ENCODE measurements at regions not wholly inside any gene's neighbourhood (a gene's known extent, or its start where the extent isn't known, plus 50 kb on each side); places are given as distances from the start of the nearest gene placed in this dataset.

DNA sequence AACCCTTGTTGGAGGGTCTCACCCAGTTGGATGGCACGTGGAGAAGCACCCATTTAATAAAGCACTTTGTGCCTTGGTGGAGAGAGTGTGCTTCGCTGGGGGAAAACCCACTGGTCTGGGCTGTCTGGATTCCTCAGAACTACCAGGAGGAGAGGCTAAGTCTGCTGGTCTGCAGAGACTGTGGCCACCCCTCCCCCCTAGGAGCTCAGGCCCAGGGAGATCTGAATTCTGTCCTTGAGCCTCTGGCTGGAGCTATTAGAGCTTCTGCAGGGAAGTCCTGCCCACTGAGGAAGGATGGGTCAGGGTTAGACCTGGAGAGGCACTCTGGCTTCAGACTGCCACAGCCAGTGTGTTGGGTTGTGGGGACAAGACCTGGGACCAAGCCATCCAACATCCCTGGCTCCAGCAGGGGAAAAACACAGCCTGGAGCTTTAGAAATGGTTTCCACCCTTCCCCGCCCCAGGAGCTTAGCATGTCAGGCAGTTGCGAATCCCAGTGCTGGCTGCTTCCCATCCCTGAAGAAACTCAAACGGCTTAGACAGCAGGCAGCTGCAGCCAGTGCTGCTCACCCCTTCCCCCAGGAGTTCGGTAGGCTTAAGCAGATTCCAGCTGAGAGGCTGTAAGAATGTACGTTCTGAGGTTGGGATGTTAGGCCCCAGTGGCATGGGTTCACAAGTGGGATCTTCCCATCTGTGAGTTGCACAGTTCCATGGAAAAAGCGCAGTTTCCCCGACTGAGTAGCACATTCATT is 288.3 kb downstream of the TGFB2 start:
- peak; percentile 36 for DNase-seq
- intact Hi-C loops (cut with micrococcal nuclease): no loop called here
- Histone ChIP-seq H3K4me1 (no peaks in the 10 kb centered on the region), H3K27me3 (ENCODE audit: low read depth) (no peaks in the 10 kb centered on the region), H3K4me3 (no peak overlapping the region), H3K36me3 (no peaks in the 10 kb centered on the region), H3K27ac (replicated peaks) (no peak overlapping the region), H3K9me3 (replicated peaks) (peaks cover 35% of the 10 kb centered on the region)
- TF ChIP-seq, protein P1, sequence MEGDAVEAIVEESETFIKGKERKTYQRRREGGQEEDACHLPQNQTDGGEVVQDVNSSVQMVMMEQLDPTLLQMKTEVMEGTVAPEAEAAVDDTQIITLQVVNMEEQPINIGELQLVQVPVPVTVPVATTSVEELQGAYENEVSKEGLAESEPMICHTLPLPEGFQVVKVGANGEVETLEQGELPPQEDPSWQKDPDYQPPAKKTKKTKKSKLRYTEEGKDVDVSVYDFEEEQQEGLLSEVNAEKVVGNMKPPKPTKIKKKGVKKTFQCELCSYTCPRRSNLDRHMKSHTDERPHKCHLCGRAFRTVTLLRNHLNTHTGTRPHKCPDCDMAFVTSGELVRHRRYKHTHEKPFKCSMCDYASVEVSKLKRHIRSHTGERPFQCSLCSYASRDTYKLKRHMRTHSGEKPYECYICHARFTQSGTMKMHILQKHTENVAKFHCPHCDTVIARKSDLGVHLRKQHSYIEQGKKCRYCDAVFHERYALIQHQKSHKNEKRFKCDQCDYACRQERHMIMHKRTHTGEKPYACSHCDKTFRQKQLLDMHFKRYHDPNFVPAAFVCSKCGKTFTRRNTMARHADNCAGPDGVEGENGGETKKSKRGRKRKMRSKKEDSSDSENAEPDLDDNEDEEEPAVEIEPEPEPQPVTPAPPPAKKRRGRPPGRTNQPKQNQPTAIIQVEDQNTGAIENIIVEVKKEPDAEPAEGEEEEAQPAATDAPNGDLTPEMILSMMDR (IDR thresholded peaks at IDR 0.05; ENCODE audit: borderline replicate concordance): no peak

DNA sequence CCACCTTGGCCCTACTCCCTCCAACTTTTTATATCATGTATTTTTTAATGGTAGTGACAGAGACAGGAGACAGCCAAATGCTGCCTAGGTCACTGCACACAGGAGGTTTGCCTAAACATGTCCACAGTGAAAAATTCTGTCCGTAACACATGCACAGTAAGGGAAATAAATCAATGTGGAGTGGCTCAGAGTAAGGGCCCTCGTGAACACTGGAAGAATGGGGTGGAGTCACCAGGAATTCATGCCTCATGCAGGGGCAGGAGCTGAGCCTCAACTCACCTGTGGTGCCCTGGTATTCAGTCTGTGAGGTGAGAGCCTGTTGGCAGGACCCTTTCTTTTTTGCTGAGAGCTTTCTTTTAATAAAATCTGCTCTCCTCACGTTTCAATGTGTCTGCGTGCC is 289.1 kb downstream of the TGFB2 start:
- Histone ChIP-seq H3K36me3 (no peaks in the 10 kb centered on the region), H3K9me3 (replicated peaks) (peaks cover 27% of the 10 kb centered on the region), H3K27me3 (ENCODE audit: low read depth) (no peaks in the 10 kb centered on the region), H3K4me1 (no peaks in the 10 kb centered on the region), H3K27ac (replicated peaks) (no peak overlapping the region), H3K4me3 (no peak overlapping the region)
- TF ChIP-seq, protein P1 (IDR thresholded peaks at IDR 0.05; ENCODE audit: borderline replicate concordance): no peak
- no peak for DNase-seq
- intact Hi-C loops (cut with micrococcal nuclease): no loop called here

DNA sequence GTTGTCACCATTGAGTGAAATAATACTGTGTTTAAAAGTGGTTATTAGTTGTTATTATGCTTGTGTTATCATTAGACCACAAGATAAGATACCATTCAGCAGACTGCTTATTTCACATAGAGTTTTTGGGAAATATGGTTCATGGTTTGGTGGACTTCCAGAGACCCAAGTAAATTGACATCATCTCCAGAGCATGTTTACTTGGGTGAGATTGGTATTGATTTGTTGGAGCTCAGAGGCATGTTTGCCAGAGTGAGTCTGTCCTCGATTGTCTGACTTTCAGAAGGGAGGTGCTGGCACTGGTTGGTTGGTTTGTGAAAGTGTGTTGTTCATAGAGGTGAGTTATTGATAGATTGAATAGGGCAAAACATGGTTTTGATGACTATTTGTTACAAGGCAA is 291.4 kb downstream of the TGFB2 start:
- peaks cover 3% of the 10 kb centered on the region for H3K9me3 ChIP-seq (replicated peaks)
- no peaks in the 10 kb centered on the region for H3K36me3 ChIP-seq
- no peaks in the 10 kb centered on the region for H3K4me1 ChIP-seq
- TF ChIP-seq, protein P1 (IDR thresholded peaks at IDR 0.05; ENCODE audit: borderline replicate concordance): no peak
- intact Hi-C loops (cut with micrococcal nuclease): no loop called here
- no peak overlapping the region for H3K4me3 ChIP-seq
- DNase-seq: no peak
- H3K27me3 ChIP-seq (ENCODE audit: low read depth): no peaks in the 10 kb centered on the region
- H3K27ac ChIP-seq (replicated peaks): no peak overlapping the region

DNA sequence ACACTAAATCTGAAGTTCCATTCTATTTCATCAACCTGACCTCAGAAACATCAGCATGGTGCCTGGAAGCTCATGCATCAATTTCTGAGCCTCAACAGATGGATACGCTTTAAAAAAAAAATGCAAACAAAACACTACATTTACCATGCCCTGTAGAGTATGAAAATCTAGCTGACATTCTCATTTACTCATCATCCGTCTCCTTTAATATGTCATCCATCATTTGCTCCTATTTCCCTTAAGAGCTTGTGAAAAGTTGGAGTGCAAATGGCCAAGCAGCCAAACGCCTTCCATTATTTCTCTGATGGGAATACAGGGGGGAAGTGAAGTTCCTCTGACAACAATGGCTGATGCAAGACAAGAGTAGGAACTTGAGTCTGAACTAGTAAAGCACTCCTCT is 295.0 kb downstream of the TGFB2 start:
- Histone ChIP-seq H3K4me1 (no peaks in the 10 kb centered on the region), H3K36me3 (no peaks in the 10 kb centered on the region), H3K9me3 (replicated peaks) (no peaks in the 10 kb centered on the region), H3K27ac (replicated peaks) (no peak overlapping the region), H3K4me3 (no peak overlapping the region), H3K27me3 (ENCODE audit: low read depth) (no peaks in the 10 kb centered on the region)
- intact Hi-C loops (cut with micrococcal nuclease): no loop called here
- TF ChIP-seq, protein P1 (IDR thresholded peaks at IDR 0.05; ENCODE audit: borderline replicate concordance): no peak
- DNase-seq: no peak

DNA sequence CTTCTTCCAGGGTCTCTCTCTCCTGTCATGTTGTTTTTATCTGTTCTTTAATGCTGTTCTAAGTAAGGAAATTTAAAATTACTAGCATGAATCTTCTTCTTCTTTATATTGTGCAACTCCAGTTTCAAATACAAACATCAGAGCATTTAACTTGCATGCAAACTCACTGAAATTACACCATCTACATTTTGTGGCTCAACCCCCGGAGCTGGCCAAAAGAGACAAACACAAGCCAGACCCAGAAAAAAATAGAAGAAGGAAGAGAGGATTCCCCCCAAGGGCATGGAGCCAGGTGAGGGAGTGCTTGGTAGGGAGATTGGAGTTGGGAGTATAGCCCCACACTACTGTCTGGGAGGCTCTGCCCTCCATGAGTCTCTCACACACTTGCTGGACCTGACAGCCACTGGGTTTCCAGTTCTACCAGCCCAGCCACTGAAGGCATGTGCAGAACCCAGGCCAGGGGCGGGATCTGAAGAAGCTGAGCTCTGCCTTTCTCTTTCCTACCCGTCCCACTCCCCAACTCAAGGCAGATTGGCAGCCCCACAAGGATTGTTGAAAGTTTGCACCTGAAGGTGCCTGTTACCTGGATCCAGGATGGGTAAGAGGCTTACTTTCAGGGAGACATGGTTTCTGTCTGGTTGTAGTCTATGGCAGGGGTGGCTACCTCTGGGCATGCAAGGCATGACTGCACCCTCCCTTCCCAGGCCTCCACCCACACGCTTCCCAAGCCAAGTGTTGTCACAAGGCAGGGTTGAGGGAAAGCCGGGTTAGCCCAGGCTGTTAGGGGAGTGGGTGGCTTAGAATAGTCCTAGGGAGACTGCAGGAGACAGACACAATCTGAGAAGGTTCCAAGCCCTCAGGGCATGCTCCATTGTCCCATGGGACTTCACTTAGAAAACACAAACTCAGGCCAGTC is 297.2 kb downstream of the TGFB2 start:
- TF ChIP-seq, protein P1 (IDR thresholded peaks at IDR 0.05; ENCODE audit: borderline replicate concordance): no peak
- H3K4me1 ChIP-seq: no peaks in the 10 kb centered on the region
- no peaks in the 10 kb centered on the region for H3K27me3 ChIP-seq (ENCODE audit: low read depth)
- H3K4me3 ChIP-seq: no peak overlapping the region
- H3K9me3 ChIP-seq (replicated peaks): peaks cover 4% of the 10 kb centered on the region
- intact Hi-C loops (cut with micrococcal nuclease): no loop called here
- H3K27ac ChIP-seq (replicated peaks): no peak overlapping the region
- DNase-seq: no peak
- H3K36me3 ChIP-seq: no peaks in the 10 kb centered on the region

Measured in left ventricle myocardium inferior (tissue), 1 donor.